WTC11 (cell line): ENCODE measurements at regions not wholly inside any gene's neighbourhood (a gene's known extent, or its start where the extent isn't known, plus 50 kb on each side); places are given as distances from the start of the nearest gene placed in this dataset.

Experiments
- FOXK1 ChIP-seq: sonication (generic); formaldehyde crosslinking; IDR thresholded peaks from 2 replicates; pipeline ENCODE4 v1.8.0; 2022; ENCODE audit warnings: mild to moderate bottlenecking, moderate library complexity, missing genetic modification reagents
- HMGA2 ChIP-seq: fragments of 250-450 bp; sonication (Bioruptor Pico); IDR thresholded peaks from 2 replicates; pipeline ENCODE4 v1.4.0; 2021; ENCODE audit warnings: mild to moderate bottlenecking, moderate library complexity
- RELA ChIP-seq: sonication (generic); formaldehyde crosslinking; IDR thresholded peaks from 2 replicates; pipeline ENCODE4 v1.8.1; 2022; ENCODE audit warnings: missing genetic modification reagents, mild to moderate bottlenecking, borderline replicate concordance
- TEAD1 ChIP-seq: sonication (generic); formaldehyde crosslinking; IDR thresholded peaks from 2 replicates; pipeline ENCODE4 v1.8.0; 2022; ENCODE audit warnings: mild to moderate bottlenecking, missing genetic modification reagents
- ZNF416 ChIP-seq: fragments of 250-450 bp; sonication (Bioruptor Pico); IDR thresholded peaks from 2 replicates; pipeline ENCODE4 v1.9.0; 2021; ENCODE audit warnings: mild to moderate bottlenecking, inconsistent platforms
- TF ChIP-seq, protein P1 (sequence below): sonication (generic); formaldehyde crosslinking; conservative IDR thresholded peaks from 2 replicates; pipeline ENCODE4 v1.8.1; 2023; ENCODE audit warnings: mild to moderate bottlenecking, low read depth, missing genetic modification reagents, moderate library complexity
- TF ChIP-seq, protein P2 (sequence below): fragments of 200-600 bp; IDR thresholded peaks from 2 replicates; pipeline ENCODE4 v1.8.0; 2022; ENCODE audit warnings: antibody characterized with exemption
- TF ChIP-seq, protein P3 (sequence below): sonication (generic); formaldehyde crosslinking; IDR thresholded peaks from 2 replicates; pipeline ENCODE4 v1.8.0; 2023; ENCODE audit warnings: mild to moderate bottlenecking, missing genetic modification reagents
- TF ChIP-seq, protein P4 (sequence below): sonication (generic); formaldehyde crosslinking; IDR thresholded peaks from 2 replicates; pipeline ENCODE4 v1.8.1; 2023; ENCODE audit warnings: mild to moderate bottlenecking, missing genetic modification reagents, borderline replicate concordance
- TF ChIP-seq, protein P5 (sequence below): sonication (generic); formaldehyde crosslinking; IDR thresholded peaks from 2 replicates; pipeline ENCODE4 v1.8.1; 2023; ENCODE audit warnings: mild to moderate bottlenecking, missing genetic modification reagents, moderate library complexity

DNA sequence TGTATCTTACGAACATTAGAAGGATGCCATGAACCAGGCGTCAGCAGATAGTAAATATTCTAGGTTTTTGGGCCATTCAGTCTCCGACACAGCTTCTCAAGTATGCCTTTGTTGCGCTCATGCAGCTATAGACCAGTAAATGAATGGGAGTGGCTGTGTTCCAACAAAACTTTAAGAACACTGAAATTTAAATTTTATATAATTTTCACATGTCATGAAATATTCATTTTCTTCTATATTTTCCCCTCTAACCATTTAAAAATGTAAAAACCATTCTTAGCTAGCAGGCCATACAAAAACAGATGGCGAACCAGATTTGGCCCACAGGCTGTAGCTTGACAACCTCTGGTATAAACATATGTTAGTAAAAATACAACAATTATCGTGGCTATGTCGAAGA lies 151.8 kb upstream of the KIT start:
- TF ChIP-seq HMGA2: no peak
- TF ChIP-seq, protein P1, sequence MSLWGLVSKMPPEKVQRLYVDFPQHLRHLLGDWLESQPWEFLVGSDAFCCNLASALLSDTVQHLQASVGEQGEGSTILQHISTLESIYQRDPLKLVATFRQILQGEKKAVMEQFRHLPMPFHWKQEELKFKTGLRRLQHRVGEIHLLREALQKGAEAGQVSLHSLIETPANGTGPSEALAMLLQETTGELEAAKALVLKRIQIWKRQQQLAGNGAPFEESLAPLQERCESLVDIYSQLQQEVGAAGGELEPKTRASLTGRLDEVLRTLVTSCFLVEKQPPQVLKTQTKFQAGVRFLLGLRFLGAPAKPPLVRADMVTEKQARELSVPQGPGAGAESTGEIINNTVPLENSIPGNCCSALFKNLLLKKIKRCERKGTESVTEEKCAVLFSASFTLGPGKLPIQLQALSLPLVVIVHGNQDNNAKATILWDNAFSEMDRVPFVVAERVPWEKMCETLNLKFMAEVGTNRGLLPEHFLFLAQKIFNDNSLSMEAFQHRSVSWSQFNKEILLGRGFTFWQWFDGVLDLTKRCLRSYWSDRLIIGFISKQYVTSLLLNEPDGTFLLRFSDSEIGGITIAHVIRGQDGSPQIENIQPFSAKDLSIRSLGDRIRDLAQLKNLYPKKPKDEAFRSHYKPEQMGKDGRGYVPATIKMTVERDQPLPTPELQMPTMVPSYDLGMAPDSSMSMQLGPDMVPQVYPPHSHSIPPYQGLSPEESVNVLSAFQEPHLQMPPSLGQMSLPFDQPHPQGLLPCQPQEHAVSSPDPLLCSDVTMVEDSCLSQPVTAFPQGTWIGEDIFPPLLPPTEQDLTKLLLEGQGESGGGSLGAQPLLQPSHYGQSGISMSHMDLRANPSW (CRISPR knock-in tag): no peak
- no peak for TF ChIP-seq TEAD1
- TF ChIP-seq, protein P2, sequence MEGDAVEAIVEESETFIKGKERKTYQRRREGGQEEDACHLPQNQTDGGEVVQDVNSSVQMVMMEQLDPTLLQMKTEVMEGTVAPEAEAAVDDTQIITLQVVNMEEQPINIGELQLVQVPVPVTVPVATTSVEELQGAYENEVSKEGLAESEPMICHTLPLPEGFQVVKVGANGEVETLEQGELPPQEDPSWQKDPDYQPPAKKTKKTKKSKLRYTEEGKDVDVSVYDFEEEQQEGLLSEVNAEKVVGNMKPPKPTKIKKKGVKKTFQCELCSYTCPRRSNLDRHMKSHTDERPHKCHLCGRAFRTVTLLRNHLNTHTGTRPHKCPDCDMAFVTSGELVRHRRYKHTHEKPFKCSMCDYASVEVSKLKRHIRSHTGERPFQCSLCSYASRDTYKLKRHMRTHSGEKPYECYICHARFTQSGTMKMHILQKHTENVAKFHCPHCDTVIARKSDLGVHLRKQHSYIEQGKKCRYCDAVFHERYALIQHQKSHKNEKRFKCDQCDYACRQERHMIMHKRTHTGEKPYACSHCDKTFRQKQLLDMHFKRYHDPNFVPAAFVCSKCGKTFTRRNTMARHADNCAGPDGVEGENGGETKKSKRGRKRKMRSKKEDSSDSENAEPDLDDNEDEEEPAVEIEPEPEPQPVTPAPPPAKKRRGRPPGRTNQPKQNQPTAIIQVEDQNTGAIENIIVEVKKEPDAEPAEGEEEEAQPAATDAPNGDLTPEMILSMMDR: no peak
- TF ChIP-seq, protein P3, sequence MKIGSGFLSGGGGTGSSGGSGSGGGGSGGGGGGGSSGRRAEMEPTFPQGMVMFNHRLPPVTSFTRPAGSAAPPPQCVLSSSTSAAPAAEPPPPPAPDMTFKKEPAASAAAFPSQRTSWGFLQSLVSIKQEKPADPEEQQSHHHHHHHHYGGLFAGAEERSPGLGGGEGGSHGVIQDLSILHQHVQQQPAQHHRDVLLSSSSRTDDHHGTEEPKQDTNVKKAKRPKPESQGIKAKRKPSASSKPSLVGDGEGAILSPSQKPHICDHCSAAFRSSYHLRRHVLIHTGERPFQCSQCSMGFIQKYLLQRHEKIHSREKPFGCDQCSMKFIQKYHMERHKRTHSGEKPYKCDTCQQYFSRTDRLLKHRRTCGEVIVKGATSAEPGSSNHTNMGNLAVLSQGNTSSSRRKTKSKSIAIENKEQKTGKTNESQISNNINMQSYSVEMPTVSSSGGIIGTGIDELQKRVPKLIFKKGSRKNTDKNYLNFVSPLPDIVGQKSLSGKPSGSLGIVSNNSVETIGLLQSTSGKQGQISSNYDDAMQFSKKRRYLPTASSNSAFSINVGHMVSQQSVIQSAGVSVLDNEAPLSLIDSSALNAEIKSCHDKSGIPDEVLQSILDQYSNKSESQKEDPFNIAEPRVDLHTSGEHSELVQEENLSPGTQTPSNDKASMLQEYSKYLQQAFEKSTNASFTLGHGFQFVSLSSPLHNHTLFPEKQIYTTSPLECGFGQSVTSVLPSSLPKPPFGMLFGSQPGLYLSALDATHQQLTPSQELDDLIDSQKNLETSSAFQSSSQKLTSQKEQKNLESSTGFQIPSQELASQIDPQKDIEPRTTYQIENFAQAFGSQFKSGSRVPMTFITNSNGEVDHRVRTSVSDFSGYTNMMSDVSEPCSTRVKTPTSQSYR (CRISPR knock-in tag): no peak
- TF ChIP-seq, protein P4, sequence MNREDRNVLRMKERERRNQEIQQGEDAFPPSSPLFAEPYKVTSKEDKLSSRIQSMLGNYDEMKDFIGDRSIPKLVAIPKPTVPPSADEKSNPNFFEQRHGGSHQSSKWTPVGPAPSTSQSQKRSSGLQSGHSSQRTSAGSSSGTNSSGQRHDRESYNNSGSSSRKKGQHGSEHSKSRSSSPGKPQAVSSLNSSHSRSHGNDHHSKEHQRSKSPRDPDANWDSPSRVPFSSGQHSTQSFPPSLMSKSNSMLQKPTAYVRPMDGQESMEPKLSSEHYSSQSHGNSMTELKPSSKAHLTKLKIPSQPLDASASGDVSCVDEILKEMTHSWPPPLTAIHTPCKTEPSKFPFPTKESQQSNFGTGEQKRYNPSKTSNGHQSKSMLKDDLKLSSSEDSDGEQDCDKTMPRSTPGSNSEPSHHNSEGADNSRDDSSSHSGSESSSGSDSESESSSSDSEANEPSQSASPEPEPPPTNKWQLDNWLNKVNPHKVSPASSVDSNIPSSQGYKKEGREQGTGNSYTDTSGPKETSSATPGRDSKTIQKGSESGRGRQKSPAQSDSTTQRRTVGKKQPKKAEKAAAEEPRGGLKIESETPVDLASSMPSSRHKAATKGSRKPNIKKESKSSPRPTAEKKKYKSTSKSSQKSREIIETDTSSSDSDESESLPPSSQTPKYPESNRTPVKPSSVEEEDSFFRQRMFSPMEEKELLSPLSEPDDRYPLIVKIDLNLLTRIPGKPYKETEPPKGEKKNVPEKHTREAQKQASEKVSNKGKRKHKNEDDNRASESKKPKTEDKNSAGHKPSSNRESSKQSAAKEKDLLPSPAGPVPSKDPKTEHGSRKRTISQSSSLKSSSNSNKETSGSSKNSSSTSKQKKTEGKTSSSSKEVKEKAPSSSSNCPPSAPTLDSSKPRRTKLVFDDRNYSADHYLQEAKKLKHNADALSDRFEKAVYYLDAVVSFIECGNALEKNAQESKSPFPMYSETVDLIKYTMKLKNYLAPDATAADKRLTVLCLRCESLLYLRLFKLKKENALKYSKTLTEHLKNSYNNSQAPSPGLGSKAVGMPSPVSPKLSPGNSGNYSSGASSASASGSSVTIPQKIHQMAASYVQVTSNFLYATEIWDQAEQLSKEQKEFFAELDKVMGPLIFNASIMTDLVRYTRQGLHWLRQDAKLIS (CRISPR knock-in tag): no peak
- TF ChIP-seq, protein P5, sequence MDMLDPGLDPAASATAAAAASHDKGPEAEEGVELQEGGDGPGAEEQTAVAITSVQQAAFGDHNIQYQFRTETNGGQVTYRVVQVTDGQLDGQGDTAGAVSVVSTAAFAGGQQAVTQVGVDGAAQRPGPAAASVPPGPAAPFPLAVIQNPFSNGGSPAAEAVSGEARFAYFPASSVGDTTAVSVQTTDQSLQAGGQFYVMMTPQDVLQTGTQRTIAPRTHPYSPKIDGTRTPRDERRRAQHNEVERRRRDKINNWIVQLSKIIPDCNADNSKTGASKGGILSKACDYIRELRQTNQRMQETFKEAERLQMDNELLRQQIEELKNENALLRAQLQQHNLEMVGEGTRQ (CRISPR knock-in tag): no peak
- TF ChIP-seq ZNF416: no peak
- no peak for TF ChIP-seq RELA (CRISPR knock-in tag)
- TF ChIP-seq FOXK1 (CRISPR knock-in tag): no peak
